Endothelial cell of umbilical vein (primary cell): ENCODE measurements at regions not wholly inside any gene's neighbourhood (a gene's known extent, or its start where the extent isn't known, plus 50 kb on each side); places are given as distances from the start of the nearest gene placed in this dataset.

Experiments
- BruUV-seq: library from RNA; stranded (reverse); fragments of 400-500 nt; replicated peaks from 2 replicates; lab custom pipeline; 2021; lab: Mats Ljungman, UMichigan
- CTCF ChIA-PET: fragments of 300-600, 350-600 bp; sonication (Branson Sonifier 250); formaldehyde crosslinking; loops from one replicate; lab custom pipeline; 2021; ENCODE audit warnings: antibody characterized with exemption, inconsistent platforms; lab: Charles Lee
- POLR2A ChIA-PET: fragments of 300-600, 350-600 bp; sonication (Branson Sonifier 250); formaldehyde crosslinking; loops from one replicate; lab custom pipeline; 2021; ENCODE audit warnings: antibody characterized with exemption, inconsistent platforms; lab: Charles Lee
- DNase-seq: peaks from one replicate; pipeline ENCODE4 v3.0.0-alpha.2; 2011; ENCODE audit warnings: low read depth, low spot score
- FAIRE-seq: peaks from 2 replicates; lab custom pipeline; 2011; peaks lifted over from hg19 to GRCh38; lab: Jason Lieb, UNC
- H2AFZ ChIP-seq: 2 replicates; pipeline ENCODE4 v1.6.0; 2012; ENCODE audit warnings: low read depth, low read length, control low read depth, inconsistent platforms
- H3K27ac ChIP-seq: 2 replicates; pipeline ENCODE4 v1.5.1; 2011; ENCODE audit warnings: low read depth, mild to moderate bottlenecking, control low read depth, low read length, moderate library complexity; ENCODE audit not compliant: insufficient read depth
- H3K27me3 ChIP-seq, 2 experiments: 2 replicates each; pipeline versions ENCODE4 v1.6.0 to v1.6.1; 2011; ENCODE audit warnings: low read length in 2 of 2, mixed read lengths in 1 of 2; ENCODE audit not compliant: control insufficient read depth in 2 of 2, insufficient read depth in 2 of 2
- H3K36me3 ChIP-seq, 2 experiments: 2 replicates in 1 of 2; 3 replicates in 1 of 2; pipeline ENCODE4 v1.5.1; 2011; ENCODE audit warnings: low read length in 2 of 2, mild to moderate bottlenecking in 1 of 2, moderate library complexity in 1 of 2; ENCODE audit not compliant: control insufficient read depth in 2 of 2, insufficient read depth in 2 of 2; ENCODE audit errors: extremely low read depth in 1 of 2
- H3K4me1 ChIP-seq: 3 replicates; pipeline ENCODE4 v1.5.1; 2011; ENCODE audit warnings: mild to moderate bottlenecking, low read length; ENCODE audit not compliant: control insufficient read depth, insufficient read depth; ENCODE audit errors: extremely low read depth
- H3K4me2 ChIP-seq: 2 replicates; pipeline ENCODE4 v1.6.1; 2011; ENCODE audit warnings: low read length, control low read depth, mixed read lengths; ENCODE audit not compliant: insufficient read depth
- H3K4me3 ChIP-seq, 3 experiments: fragments of 200-600 bp in 1 of 3; sonication (generic), shearing (Covaris generic) in 1 of 3; replicated peaks in 1 of 3; 2 replicates each; pipeline ENCODE4 v1.5.1; 2011 to 2016; ENCODE audit warnings: control low read depth in 3 of 3, low read length in 3 of 3, mild to moderate bottlenecking in 2 of 3, inconsistent platforms in 1 of 3, low read depth in 1 of 3, moderate library complexity in 1 of 3; ENCODE audit not compliant: insufficient read depth in 1 of 3
- H3K79me2 ChIP-seq: 2 replicates; pipeline ENCODE4 v1.6.0; 2012; ENCODE audit warnings: low read length, inconsistent platforms; ENCODE audit not compliant: control insufficient read depth, insufficient read depth
- H3K9ac ChIP-seq: replicated peaks from 2 replicates; pipeline ENCODE3; 2011; ENCODE audit warnings: low read length, control low read depth; ENCODE audit not compliant: insufficient read depth; ENCODE audit errors: extremely low read depth
- H3K9me1 ChIP-seq: replicated peaks from 3 replicates; pipeline ENCODE4 v1.6.0; 2011; ENCODE audit warnings: mild to moderate bottlenecking, low read length; ENCODE audit not compliant: control insufficient read depth, insufficient read depth; ENCODE audit errors: extremely low read depth
- H3K9me3 ChIP-seq: replicated peaks from 2 replicates; pipeline ENCODE4 v1.5.1; 2012; ENCODE audit warnings: low read length, inconsistent platforms; ENCODE audit not compliant: control insufficient read depth, insufficient read depth
- H4K20me1 ChIP-seq: replicated peaks from 2 replicates; pipeline ENCODE3; 2011; ENCODE audit warnings: mild to moderate bottlenecking, low read length; ENCODE audit not compliant: control insufficient read depth, insufficient read depth; ENCODE audit errors: extremely low read depth
- EZH2 ChIP-seq: IDR thresholded peaks from 2 replicates; pipeline ENCODE4 v1.6.1; 2012; ENCODE audit warnings: borderline replicate concordance, low read depth, mild to moderate bottlenecking, moderate library complexity, low read length, inconsistent platforms; ENCODE audit not compliant: severe bottlenecking
- FOS ChIP-seq: IDR thresholded peaks from 2 replicates; pipeline ENCODE4 v1.6.1; 2011; ENCODE audit warnings: mild to moderate bottlenecking, low read length, moderate library complexity, borderline replicate concordance; ENCODE audit not compliant: insufficient read depth
- GATA2 ChIP-seq: IDR thresholded peaks from 2 replicates; pipeline ENCODE4 v1.7.0; 2011; ENCODE audit warnings: low read depth, mild to moderate bottlenecking, moderate library complexity, mixed read lengths, low read length; ENCODE audit not compliant: insufficient read length, insufficient read depth
- JUN ChIP-seq: IDR thresholded peaks from 2 replicates; pipeline ENCODE4 v1.6.1; 2011; ENCODE audit warnings: borderline replicate concordance, low read depth; ENCODE audit not compliant: insufficient read length, insufficient read depth
- MYC ChIP-seq: IDR thresholded peaks from one replicate; pipeline ENCODE4 v1.6.1; 2011; ENCODE audit warnings: mild to moderate bottlenecking, low read depth, low read length
- POLR2A ChIP-seq: IDR thresholded peaks from 2 replicates; pipeline ENCODE4 v1.6.1; 2012; ENCODE audit warnings: low read depth, mild to moderate bottlenecking, control low read depth, low read length
- POLR2AphosphoS5 ChIP-seq: IDR thresholded peaks from 2 replicates; pipeline ENCODE4 v1.6.1; 2012; ENCODE audit warnings: low read depth, mild to moderate bottlenecking, control low read depth, low read length, moderate library complexity; ENCODE audit not compliant: insufficient read depth
- dilution Hi-C: fragments of 300-500 bp; cut with MboI; formaldehyde crosslinking; loops from one replicate; pipeline ENCODE4 v1.15.0; 2019; ENCODE audit warnings: low sequenced_read_pairs; ENCODE audit not compliant: extremely low pct_ligation_motif_present
- intact Hi-C: fragments of 100-400 bp; cut with micrococcal nuclease; formaldehyde crosslinking; loops from one replicate; pipeline ENCODE4 v1.10.0; 2022
- TF ChIP-seq, protein P1 (sequence below), 2 donors: IDR thresholded peaks; 1 replicate in 1 of 2; 2 replicates in 1 of 2; pipeline ENCODE4 v1.5.1; 2011; ENCODE audit warnings: low read length in 2 of 2, mild to moderate bottlenecking in 2 of 2, moderate library complexity in 2 of 2, control low read depth in 1 of 2, inconsistent platforms in 1 of 2, low read depth in 1 of 2; ENCODE audit not compliant: insufficient read depth in 1 of 2; ENCODE audit errors: extremely low read depth in 1 of 2
- TF ChIP-seq, protein P2 (sequence below): IDR thresholded peaks from 2 replicates; pipeline ENCODE4 v1.6.1; 2011; ENCODE audit not compliant: insufficient read depth, insufficient read length

GRCh38 chrX:96566878-96567277 lies 117.8 kb upstream of the DIAPH2 start:
- ChIA-PET CTCF (no interaction called here), POLR2A (no interaction called here)
- Histone ChIP-seq H3K9ac (no peak overlapping the region), H3K9me3 (no peaks in the 10 kb centered on the region), H3K4me2 (no peak overlapping the region), H3K36me3 (no peaks in the 10 kb centered on the region), H3K27me3 (no peaks in the 10 kb centered on the region), H3K79me2 (no peaks in the 10 kb centered on the region), H2AFZ (no peak overlapping the region), H3K9me1 (no peaks in the 10 kb centered on the region), H3K4me1 (no peaks in the 10 kb centered on the region), H3K27ac (no peak overlapping the region), H3K4me3 (no peak overlapping the region), H4K20me1 (no peaks in the 10 kb centered on the region)
- TF ChIP-seq GATA2 (no peak), EZH2 (no peak), MYC (no peak), FOS (no peak), JUN (no peak), POLR2AphosphoS5 (no peak), POLR2A (no peak)
- TF ChIP-seq, protein P1, sequence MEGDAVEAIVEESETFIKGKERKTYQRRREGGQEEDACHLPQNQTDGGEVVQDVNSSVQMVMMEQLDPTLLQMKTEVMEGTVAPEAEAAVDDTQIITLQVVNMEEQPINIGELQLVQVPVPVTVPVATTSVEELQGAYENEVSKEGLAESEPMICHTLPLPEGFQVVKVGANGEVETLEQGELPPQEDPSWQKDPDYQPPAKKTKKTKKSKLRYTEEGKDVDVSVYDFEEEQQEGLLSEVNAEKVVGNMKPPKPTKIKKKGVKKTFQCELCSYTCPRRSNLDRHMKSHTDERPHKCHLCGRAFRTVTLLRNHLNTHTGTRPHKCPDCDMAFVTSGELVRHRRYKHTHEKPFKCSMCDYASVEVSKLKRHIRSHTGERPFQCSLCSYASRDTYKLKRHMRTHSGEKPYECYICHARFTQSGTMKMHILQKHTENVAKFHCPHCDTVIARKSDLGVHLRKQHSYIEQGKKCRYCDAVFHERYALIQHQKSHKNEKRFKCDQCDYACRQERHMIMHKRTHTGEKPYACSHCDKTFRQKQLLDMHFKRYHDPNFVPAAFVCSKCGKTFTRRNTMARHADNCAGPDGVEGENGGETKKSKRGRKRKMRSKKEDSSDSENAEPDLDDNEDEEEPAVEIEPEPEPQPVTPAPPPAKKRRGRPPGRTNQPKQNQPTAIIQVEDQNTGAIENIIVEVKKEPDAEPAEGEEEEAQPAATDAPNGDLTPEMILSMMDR (IDR thresholded peaks at IDR 0.05; ENCODE audit: extremely low read depth in 1 of 2, insufficient read depth in 1 of 2, low read depth in 1 of 2, low read length in 2 of 2): no peak
- TF ChIP-seq, protein P2, sequence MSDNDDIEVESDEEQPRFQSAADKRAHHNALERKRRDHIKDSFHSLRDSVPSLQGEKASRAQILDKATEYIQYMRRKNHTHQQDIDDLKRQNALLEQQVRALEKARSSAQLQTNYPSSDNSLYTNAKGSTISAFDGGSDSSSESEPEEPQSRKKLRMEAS: no peak
- dilution Hi-C loops: no loop called here
- no peak for DNase-seq
- no peak for FAIRE-seq
- intact Hi-C loops: no loop called here
- BruUV-seq: no TSS peak
